GM10248 (cell line): ENCODE measurements at regions not wholly inside any gene's neighbourhood (a gene's known extent, or its start where the extent isn't known, plus 50 kb on each side); places are given as distances from the start of the nearest gene placed in this dataset.

Experiments used
- CTCF ChIA-PET: fragments of 300-600 bp; sonication (Branson Sonifier 250); formaldehyde crosslinking; extraction: SDS; loops from one replicate; lab custom pipeline; 2021; ENCODE audit warnings: antibody characterized with exemption; lab: Yijun Ruan, JAX
- POLR2A ChIA-PET: fragments of 350-650 bp; sonication (Branson Sonifier 250); formaldehyde crosslinking; extraction: SDS; loops from one replicate; lab custom pipeline; 2020; ENCODE audit warnings: antibody characterized with exemption; lab: Yijun Ruan, JAX
- DNase-seq: peaks from one replicate; pipeline ENCODE4 v3.0.0; 2012; ENCODE audit errors: extremely low spot score
- CTCF ChIP-seq: IDR thresholded peaks from 2 replicates; pipeline ENCODE4 v1.5.1; 2012; ENCODE audit warnings: mild to moderate bottlenecking, low read depth; ENCODE audit errors: extremely low read depth, missing control alignments, control extremely low read depth

GRCh38 chr21:35208810-35209517 is 159.9 kb upstream of the RUNX1 start:
- POLR2A ChIA-PET = no interaction called here
- TF ChIP-seq CTCF = no peak
- no peak for DNase-seq
- CTCF ChIA-PET = interaction anchor here (1.0 to 1.6 kb wide), 4 partner anchors 8 to 15 kb away, joined by 3 to 5 read pairs (median 4); no protein-coding TSS in a partner anchor

GRCh38 chr21:35208104-35208503 is 159.0 kb upstream of the RUNX1 start:
- TF ChIP-seq CTCF = no peak
- CTCF ChIA-PET = interaction anchor here (1.5 kb wide), 1 partner anchor 10 kb away, joined by 5 read pairs; no protein-coding TSS in a partner anchor
- no peak for DNase-seq
- POLR2A ChIA-PET = no interaction called here

GRCh38 chr21:35207322-35207721 is 158.2 kb upstream of the RUNX1 start:
- CTCF ChIA-PET = no interaction called here
- POLR2A ChIA-PET = interaction anchor here (0.5 kb wide), 1 partner anchor 23 kb away, joined by 3 read pairs; no protein-coding TSS in a partner anchor
- no peak for TF ChIP-seq CTCF
- DNase-seq = no peak

GRCh38 chr21:35206141-35207125 is 157.3 kb upstream of the RUNX1 start:
- no peak for TF ChIP-seq CTCF
- CTCF ChIA-PET = interaction anchor here (0.7 to 3.5 kb wide), 6 partner anchors 9 to 317 kb away, joined by 3 to 18 read pairs (median 4); no protein-coding TSS in a partner anchor
- DNase-seq = peak; percentile 44
- POLR2A ChIA-PET = interaction anchor here (0.6 kb wide), 1 partner anchor 1070 kb away, joined by 3 read pairs; no protein-coding TSS in a partner anchor

- CTCF ChIA-PET = interaction anchor here (1.1 to 3.5 kb wide), 6 partner anchors 8 to 315 kb away, joined by 3 to 18 read pairs (median 4); no protein-coding TSS in a partner anchor
- peak; percentile 29 for DNase-seq
Observed at GRCh38 chr21:35204850-35205541, 155.9 kb upstream of the RUNX1 start.

More at GRCh38 chr21:35204850-35205541, 155.9 kb upstream of the RUNX1 start:
- TF ChIP-seq CTCF = no peak
- POLR2A ChIA-PET = interaction anchor here (0.6 kb wide), 2 partner anchors 26 to 1072 kb away, joined by 3 read pairs; no protein-coding TSS in a partner anchor
